ENCODE measurements at regions not wholly inside any gene's neighbourhood (a gene's known extent, or its start where the extent isn't known, plus 50 kb on each side); places are given as distances from the start of the nearest gene placed in this dataset.

DNA sequence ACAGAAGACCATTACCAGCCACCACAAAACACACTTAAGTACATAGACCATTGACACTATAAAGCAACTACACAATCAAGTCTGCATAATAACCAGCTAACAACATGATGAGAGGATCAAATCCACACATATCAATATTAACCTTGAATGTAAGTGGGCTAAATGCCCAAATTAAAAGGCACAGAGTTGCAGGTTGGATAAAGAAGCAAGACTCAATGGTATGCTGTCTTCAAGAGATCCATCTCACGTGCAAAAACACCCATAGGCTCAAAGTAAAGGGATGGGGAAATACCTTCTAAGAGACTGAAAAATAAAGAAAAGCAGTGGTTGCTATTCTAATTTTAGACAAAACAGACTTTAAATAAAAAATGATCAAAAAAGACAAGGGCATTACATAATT is 113.6 kb upstream of the CD180 start:
- SMC1A ChIA-PET (ENCODE audit: uncharacterized antibody, unreplicated experiment) = no interaction called here
- Histone ChIP-seq H3K36me3 (ENCODE audit: control insufficient read depth in 2 of 2, insufficient read depth in 2 of 2, low read length in 1 of 2) (no peaks in the 10 kb centered on the region), H3K4me2 (ENCODE audit: control insufficient read depth, insufficient read depth) (no peak overlapping the region), H3K27ac (ENCODE audit: control insufficient read depth, insufficient read depth) (no peak overlapping the region), H3K4me3 (no peak overlapping the region), H3K9ac (ENCODE audit: control insufficient read depth, insufficient read depth, low read length) (no peak overlapping the region), H2AFZ (ENCODE audit: control insufficient read depth, low read depth, low read length) (no peak overlapping the region), H3K9me3 (replicated peaks; ENCODE audit: control insufficient read depth, insufficient read depth, low read length) (no peaks in the 10 kb centered on the region; the same call in 2 of the 3 replicates), H4K20me1 (ENCODE audit: control insufficient read depth, insufficient read depth) (no peaks in the 10 kb centered on the region), H3K79me2 (ENCODE audit: control insufficient read depth, insufficient read depth, low read length) (no peaks in the 10 kb centered on the region), H3K4me1 (ENCODE audit: control insufficient read depth, insufficient read depth, low read length) (no peaks in the 10 kb centered on the region), H3K27me3 (replicated peaks in 1 of 2; ENCODE audit: control insufficient read depth in 2 of 2, insufficient read depth in 2 of 2, low read length in 1 of 2) (no peaks in the 10 kb centered on the region)
- in situ Hi-C loops (cut with MboI) = no loop called here
- no peak for DNase-seq (ENCODE audit: low read depth, low spot score)
- no peak for FAIRE-seq
- TF ChIP-seq POLR2AphosphoS5 (IDR thresholded peaks at IDR 0.05; ENCODE audit: low read length) = no peak
- no peak for TF ChIP-seq ZNF217 (IDR thresholded peaks at IDR 0.05)
- TF ChIP-seq SMC3 (IDR thresholded peaks at IDR 0.05; ENCODE audit: borderline replicate concordance, low read length) = no peak
- no peak for TF ChIP-seq BRCA1 (IDR thresholded peaks at IDR 0.05; ENCODE audit: low read depth, low read length)
- RAD21 ChIA-PET (ENCODE audit: unreplicated experiment) = no interaction called here
- BruUV-seq (replicated peaks) = no TSS peak
- intact Hi-C loops (cut with micrococcal nuclease; ENCODE audit: unreplicated experiment) = no loop called here
- WGBS (ENCODE audit: insufficient coverage, insufficient replicate concordance, low lambda C conversion rate, missing lambda C conversion rate) = 0% methylated on average over 1 of the region's 1 CpG
- CTCF ChIA-PET = no interaction called here
- POLR2A ChIA-PET = no interaction called here
- no peak for ATAC-seq

DNA sequence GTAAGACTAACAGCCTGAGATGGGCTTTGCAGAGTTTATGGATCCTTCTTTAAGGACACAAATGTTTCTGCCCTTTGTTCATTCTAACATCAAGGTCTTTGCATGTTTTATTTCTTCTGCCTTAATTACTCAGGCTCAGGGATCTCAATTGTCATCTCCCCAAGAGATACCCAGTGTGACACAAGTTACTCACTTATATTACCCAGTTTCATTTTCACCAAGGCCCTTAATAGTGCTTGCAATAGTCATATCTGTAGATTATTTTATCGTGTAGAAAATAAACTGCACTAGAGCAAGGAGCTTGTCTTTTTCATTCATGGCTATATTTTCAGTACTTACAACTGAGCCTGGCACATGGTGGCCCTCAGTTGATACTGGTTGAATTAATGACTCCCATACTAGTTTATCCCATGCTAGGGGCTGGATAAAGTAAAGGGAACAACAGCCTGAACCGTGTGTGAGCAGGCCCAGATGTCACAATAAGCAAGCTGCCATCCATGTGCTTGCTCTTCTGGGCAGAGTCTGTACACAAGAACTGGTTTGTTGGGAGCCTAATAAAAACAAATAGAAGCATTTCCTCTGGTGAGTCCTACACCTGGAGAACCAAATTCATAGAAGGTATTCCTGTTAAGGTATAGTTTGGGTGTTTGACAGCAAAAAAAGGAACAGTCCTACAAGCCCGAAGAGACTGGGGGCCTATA is 112.5 kb upstream of the CD180 start:
- BruUV-seq (replicated peaks) = no TSS peak
- intact Hi-C loops (cut with micrococcal nuclease; ENCODE audit: unreplicated experiment) = no loop called here
- FAIRE-seq = no peak
- in situ Hi-C loops (cut with MboI) = no loop called here
- no peak for DNase-seq (ENCODE audit: low read depth, low spot score)
- Histone ChIP-seq H3K4me3 (no peak overlapping the region), H3K9me3 (replicated peaks; ENCODE audit: control insufficient read depth, insufficient read depth, low read length) (no peaks in the 10 kb centered on the region; the same call in 2 of the 3 replicates), H3K4me1 (ENCODE audit: control insufficient read depth, insufficient read depth, low read length) (no peaks in the 10 kb centered on the region), H3K27ac (ENCODE audit: control insufficient read depth, insufficient read depth) (no peak overlapping the region), H3K27me3 (replicated peaks in 1 of 2; ENCODE audit: control insufficient read depth in 2 of 2, insufficient read depth in 2 of 2, low read length in 1 of 2) (no peaks in the 10 kb centered on the region), H3K36me3 (ENCODE audit: control insufficient read depth in 2 of 2, insufficient read depth in 2 of 2, low read length in 1 of 2) (no peaks in the 10 kb centered on the region), H4K20me1 (ENCODE audit: control insufficient read depth, insufficient read depth) (no peaks in the 10 kb centered on the region), H3K79me2 (ENCODE audit: control insufficient read depth, insufficient read depth, low read length) (no peaks in the 10 kb centered on the region), H2AFZ (ENCODE audit: control insufficient read depth, low read depth, low read length) (no peak overlapping the region), H3K9ac (ENCODE audit: control insufficient read depth, insufficient read depth, low read length) (no peak overlapping the region), H3K4me2 (ENCODE audit: control insufficient read depth, insufficient read depth) (no peak overlapping the region)
- ATAC-seq = peak; percentile 23
- TF ChIP-seq, protein P1, sequence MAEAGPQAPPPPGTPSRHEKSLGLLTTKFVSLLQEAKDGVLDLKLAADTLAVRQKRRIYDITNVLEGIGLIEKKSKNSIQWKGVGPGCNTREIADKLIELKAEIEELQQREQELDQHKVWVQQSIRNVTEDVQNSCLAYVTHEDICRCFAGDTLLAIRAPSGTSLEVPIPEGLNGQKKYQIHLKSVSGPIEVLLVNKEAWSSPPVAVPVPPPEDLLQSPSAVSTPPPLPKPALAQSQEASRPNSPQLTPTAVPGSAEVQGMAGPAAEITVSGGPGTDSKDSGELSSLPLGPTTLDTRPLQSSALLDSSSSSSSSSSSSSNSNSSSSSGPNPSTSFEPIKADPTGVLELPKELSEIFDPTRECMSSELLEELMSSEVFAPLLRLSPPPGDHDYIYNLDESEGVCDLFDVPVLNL (IDR thresholded peaks at IDR 0.05; ENCODE audit: low read depth, low read length) = no peak
- peak; percentile 20; the same call in 1 of the 2 replicates for TF ChIP-seq JUNB (IDR thresholded peaks at IDR 0.05)
- ChIA-PET SMC1A (ENCODE audit: uncharacterized antibody, unreplicated experiment) (no interaction called here), CTCF (interaction anchor here (0.5 kb wide), 1 partner anchor 1992 kb away, joined by 3 read pairs; no protein-coding TSS in a partner anchor), POLR2A (no interaction called here), RAD21 (ENCODE audit: unreplicated experiment) (no interaction called here)
- 27% methylated on average over 3 of the region's 3 CpGs for WGBS (ENCODE audit: insufficient coverage, insufficient replicate concordance, low lambda C conversion rate, missing lambda C conversion rate)
